ENCODE measurements at regions not wholly inside any gene's neighbourhood (a gene's known extent, or its start where the extent isn't known, plus 50 kb on each side); places are given as distances from the start of the nearest gene placed in this dataset.

GRCh38 chr13:88586263-88586662 lies 915.1 kb downstream of the SLITRK5 start:
- no peak for DNase-seq (ENCODE audit: low read depth)

GRCh38 chr13:88590574-88590973 lies 919.4 kb downstream of the SLITRK5 start:
- no peak for DNase-seq (ENCODE audit: low read depth)

- no peak for DNase-seq (ENCODE audit: low read depth)
These were observed 920.9 kb downstream of the SLITRK5 start for GRCh38 chr13:88592105-88592504.

GRCh38 chr13:88601949-88602348 lies 930.8 kb downstream of the SLITRK5 start:
- DNase-seq (ENCODE audit: low read depth) = no peak

GRCh38 chr13:88602786-88603777 lies 931.9 kb downstream of the SLITRK5 start:
- no peak for DNase-seq (ENCODE audit: low read depth)

- no peak for DNase-seq (ENCODE audit: low read depth)
These were observed 946.0 kb downstream of the SLITRK5 start for GRCh38 chr13:88617176-88617575.

GRCh38 chr13:88622362-88622973 lies 951.3 kb downstream of the SLITRK5 start:
- DNase-seq (ENCODE audit: low read depth) = no peak

GRCh38 chr13:88623150-88623549 lies 952.0 kb downstream of the SLITRK5 start:
- DNase-seq (ENCODE audit: low read depth) = no peak

GRCh38 chr13:88627071-88627470 lies 955.9 kb downstream of the SLITRK5 start:
- no peak for DNase-seq (ENCODE audit: low read depth)

GRCh38 chr13:88628882-88629281 lies 957.7 kb downstream of the SLITRK5 start:
- no peak for DNase-seq (ENCODE audit: low read depth)

- no peak for DNase-seq (ENCODE audit: low read depth)
These were observed 966.8 kb downstream of the SLITRK5 start for GRCh38 chr13:88637935-88638334.

GRCh38 chr13:88643233-88643632 lies 972.1 kb downstream of the SLITRK5 start:
- DNase-seq (ENCODE audit: low read depth) = no peak

GRCh38 chr13:88648598-88649373 lies 977.6 kb downstream of the SLITRK5 start:
- no peak for DNase-seq (ENCODE audit: low read depth)

- DNase-seq (ENCODE audit: low read depth) = no peak
These were observed 978.7 kb downstream of the SLITRK5 start for GRCh38 chr13:88649855-88650254.

GRCh38 chr13:88651531-88651930 lies 980.4 kb downstream of the SLITRK5 start:
- no peak for DNase-seq (ENCODE audit: low read depth)

- no peak for DNase-seq (ENCODE audit: low read depth)
These were observed 985.6 kb downstream of the SLITRK5 start for GRCh38 chr13:88656751-88657150.

GRCh38 chr13:88670509-88670908 lies 999.3 kb downstream of the SLITRK5 start:
- no peak for DNase-seq (ENCODE audit: low read depth)

GRCh38 chr13:88674841-88675240 lies 1003.7 kb downstream of the SLITRK5 start:
- no peak for DNase-seq (ENCODE audit: low read depth)

- no peak for DNase-seq (ENCODE audit: low read depth)
These were observed 1004.3 kb downstream of the SLITRK5 start for GRCh38 chr13:88675347-88675996.

- DNase-seq (ENCODE audit: low read depth) = no peak
These were observed 1004.8 kb downstream of the SLITRK5 start for GRCh38 chr13:88676016-88676415.

GRCh38 chr13:88685459-88685858 lies 1014.3 kb downstream of the SLITRK5 start:
- no peak for DNase-seq (ENCODE audit: low read depth)

GRCh38 chr13:88701551-88701950 lies 1030.4 kb downstream of the SLITRK5 start:
- no peak for DNase-seq (ENCODE audit: low read depth)

All from forelimb muscle (tissue), 1 donor.